ENCODE measurements at regions not wholly inside any gene's neighbourhood (a gene's known extent, or its start where the extent isn't known, plus 50 kb on each side); places are given as distances from the start of the nearest gene placed in this dataset.

DNA sequence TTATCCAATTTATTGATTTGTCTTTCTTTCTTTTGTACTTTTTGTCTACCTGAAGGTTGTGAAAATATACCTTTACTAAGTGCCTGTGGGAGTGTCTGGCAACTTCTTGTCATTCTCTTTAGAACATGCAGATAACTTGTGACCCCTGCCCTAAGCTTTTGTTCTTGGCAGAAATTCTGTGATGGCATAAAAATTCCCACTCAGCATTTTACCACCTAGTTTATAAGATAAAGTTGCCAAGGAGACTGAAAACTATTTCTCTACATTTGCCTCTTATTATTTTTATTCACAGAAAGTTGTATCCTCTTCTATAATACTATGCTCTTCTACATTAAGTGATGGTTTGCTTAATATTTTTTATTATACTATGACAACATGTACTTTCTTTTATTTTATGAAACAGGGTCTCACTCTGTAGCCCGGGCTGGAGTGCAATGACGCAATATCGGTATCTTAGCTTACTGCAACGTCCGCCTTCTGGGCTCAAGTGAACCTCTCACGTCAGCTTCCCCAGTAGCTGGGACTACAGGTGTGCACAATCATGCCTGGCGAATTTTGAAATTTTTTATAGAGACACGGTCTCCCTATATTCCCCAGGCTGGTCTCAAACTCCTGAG, 683.5 kb downstream of the ANKRD7 start:
- TF ChIP-seq, protein P1, sequence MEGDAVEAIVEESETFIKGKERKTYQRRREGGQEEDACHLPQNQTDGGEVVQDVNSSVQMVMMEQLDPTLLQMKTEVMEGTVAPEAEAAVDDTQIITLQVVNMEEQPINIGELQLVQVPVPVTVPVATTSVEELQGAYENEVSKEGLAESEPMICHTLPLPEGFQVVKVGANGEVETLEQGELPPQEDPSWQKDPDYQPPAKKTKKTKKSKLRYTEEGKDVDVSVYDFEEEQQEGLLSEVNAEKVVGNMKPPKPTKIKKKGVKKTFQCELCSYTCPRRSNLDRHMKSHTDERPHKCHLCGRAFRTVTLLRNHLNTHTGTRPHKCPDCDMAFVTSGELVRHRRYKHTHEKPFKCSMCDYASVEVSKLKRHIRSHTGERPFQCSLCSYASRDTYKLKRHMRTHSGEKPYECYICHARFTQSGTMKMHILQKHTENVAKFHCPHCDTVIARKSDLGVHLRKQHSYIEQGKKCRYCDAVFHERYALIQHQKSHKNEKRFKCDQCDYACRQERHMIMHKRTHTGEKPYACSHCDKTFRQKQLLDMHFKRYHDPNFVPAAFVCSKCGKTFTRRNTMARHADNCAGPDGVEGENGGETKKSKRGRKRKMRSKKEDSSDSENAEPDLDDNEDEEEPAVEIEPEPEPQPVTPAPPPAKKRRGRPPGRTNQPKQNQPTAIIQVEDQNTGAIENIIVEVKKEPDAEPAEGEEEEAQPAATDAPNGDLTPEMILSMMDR (IDR thresholded peaks at IDR 0.05; ENCODE audit: insufficient read depth, low read length, poor library complexity, severe bottlenecking) = no peak
- no peak for TF ChIP-seq EZH2phosphoT487 (conservative IDR thresholded peaks at IDR 0.05; ENCODE audit: low read length)
